Suprapubic skin (tissue), 4 donors: ENCODE measurements at regions not wholly inside any gene's neighbourhood (a gene's known extent, or its start where the extent isn't known, plus 50 kb on each side); places are given as distances from the start of the nearest gene placed in this dataset.

Source experiments
- DNase-seq, 2 donors: peaks; one replicate each; pipeline ENCODE4 v3.0.0-alpha.2; 2019; ENCODE audit warnings: low spot score in 2 of 2
- H3K27ac ChIP-seq: fragments of 200-600 bp; sonication (generic); one replicate; pipeline ENCODE4 v1.5.1; 2019
- H3K27me3 ChIP-seq: fragments of 200-600 bp; sonication (generic); one replicate; pipeline ENCODE4 v1.5.1; 2019
- H3K36me3 ChIP-seq: fragments of 200-600 bp; sonication (generic); one replicate; pipeline ENCODE4 v1.5.1; 2019
- H3K4me1 ChIP-seq: fragments of 200-600 bp; sonication (generic); one replicate; pipeline ENCODE4 v1.5.1; 2019
- H3K4me3 ChIP-seq: fragments of 200-600 bp; sonication (generic); one replicate; pipeline ENCODE4 v1.5.1; 2019; ENCODE audit warnings: mild to moderate bottlenecking
- H3K9me3 ChIP-seq: fragments of 200-600 bp; sonication (generic); one replicate; pipeline ENCODE4 v1.5.1; 2019
- EP300 ChIP-seq: sonication (generic); formaldehyde crosslinking; IDR thresholded peaks from one replicate; pipeline ENCODE4 v1.6.1; 2017; ENCODE audit warnings: antibody characterized with exemption
- POLR2A ChIP-seq, 2 donors: fragments of 450-650 bp; IDR thresholded peaks; one replicate each; pipeline ENCODE4 v1.6.1; 2017; ENCODE audit warnings: antibody characterized with exemption in 2 of 2, mild to moderate bottlenecking in 2 of 2, moderate library complexity in 2 of 2
- POLR2AphosphoS5 ChIP-seq, 3 donors: sonication (generic); formaldehyde crosslinking; IDR thresholded peaks; one replicate each; pipeline ENCODE4 v1.6.1; 2017; ENCODE audit warnings: antibody characterized with exemption in 3 of 3
- WGBS: methylation state at CpG from one replicate; pipeline ENCODE4 v1.1.5; 2018; 5-methylcytosine and 5-hydroxymethylcytosine counted together
- TF ChIP-seq, protein P1 (sequence below), 2 donors: fragments of 200-600 bp in 1 of 2; fragments of 450-650 bp in 1 of 2; sonication (generic) in 1 of 2; IDR thresholded peaks; one replicate each; pipeline ENCODE4 v1.5.1; 2016 to 2019; ENCODE audit warnings: antibody characterized with exemption in 2 of 2, mild to moderate bottlenecking in 1 of 2, moderate library complexity in 1 of 2

DNA sequence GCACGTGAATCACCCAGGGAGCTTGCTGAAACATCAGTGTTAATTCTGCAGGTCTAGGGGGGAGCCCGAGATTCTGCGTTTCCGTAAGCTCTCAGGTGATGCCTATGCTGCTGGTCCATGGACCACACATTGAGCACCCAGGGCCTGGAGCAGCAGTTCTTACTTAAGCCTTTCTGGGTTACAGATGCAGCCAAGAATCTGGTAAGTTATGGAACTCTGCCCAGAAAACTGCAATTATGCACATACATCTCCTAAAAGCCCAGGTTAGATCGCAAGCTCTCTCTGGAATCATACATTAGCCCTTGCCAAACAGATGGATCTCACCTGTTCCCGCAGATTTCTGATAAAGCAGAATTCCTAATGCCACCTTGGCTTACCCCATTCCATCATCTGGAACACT is 265.9 kb upstream of the SALL1 start:
- DNase-seq = no peak
- no peak for TF ChIP-seq POLR2A (IDR thresholded peaks at IDR 0.05)
- no peak for TF ChIP-seq EP300
- TF ChIP-seq, protein P1, sequence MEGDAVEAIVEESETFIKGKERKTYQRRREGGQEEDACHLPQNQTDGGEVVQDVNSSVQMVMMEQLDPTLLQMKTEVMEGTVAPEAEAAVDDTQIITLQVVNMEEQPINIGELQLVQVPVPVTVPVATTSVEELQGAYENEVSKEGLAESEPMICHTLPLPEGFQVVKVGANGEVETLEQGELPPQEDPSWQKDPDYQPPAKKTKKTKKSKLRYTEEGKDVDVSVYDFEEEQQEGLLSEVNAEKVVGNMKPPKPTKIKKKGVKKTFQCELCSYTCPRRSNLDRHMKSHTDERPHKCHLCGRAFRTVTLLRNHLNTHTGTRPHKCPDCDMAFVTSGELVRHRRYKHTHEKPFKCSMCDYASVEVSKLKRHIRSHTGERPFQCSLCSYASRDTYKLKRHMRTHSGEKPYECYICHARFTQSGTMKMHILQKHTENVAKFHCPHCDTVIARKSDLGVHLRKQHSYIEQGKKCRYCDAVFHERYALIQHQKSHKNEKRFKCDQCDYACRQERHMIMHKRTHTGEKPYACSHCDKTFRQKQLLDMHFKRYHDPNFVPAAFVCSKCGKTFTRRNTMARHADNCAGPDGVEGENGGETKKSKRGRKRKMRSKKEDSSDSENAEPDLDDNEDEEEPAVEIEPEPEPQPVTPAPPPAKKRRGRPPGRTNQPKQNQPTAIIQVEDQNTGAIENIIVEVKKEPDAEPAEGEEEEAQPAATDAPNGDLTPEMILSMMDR (IDR thresholded peaks at IDR 0.05) = no peak
- no peak for TF ChIP-seq POLR2AphosphoS5 (IDR thresholded peaks at IDR 0.05)
- Histone ChIP-seq H3K9me3 (no peaks in the 10 kb centered on the region), H3K27me3 (peaks cover 9% of the 10 kb centered on the region), H3K27ac (no peak overlapping the region), H3K4me1 (no peaks in the 10 kb centered on the region), H3K36me3 (no peaks in the 10 kb centered on the region), H3K4me3 (no peak overlapping the region)
- WGBS = 60% methylated on average over 3 of the region's 6 CpGs

DNA sequence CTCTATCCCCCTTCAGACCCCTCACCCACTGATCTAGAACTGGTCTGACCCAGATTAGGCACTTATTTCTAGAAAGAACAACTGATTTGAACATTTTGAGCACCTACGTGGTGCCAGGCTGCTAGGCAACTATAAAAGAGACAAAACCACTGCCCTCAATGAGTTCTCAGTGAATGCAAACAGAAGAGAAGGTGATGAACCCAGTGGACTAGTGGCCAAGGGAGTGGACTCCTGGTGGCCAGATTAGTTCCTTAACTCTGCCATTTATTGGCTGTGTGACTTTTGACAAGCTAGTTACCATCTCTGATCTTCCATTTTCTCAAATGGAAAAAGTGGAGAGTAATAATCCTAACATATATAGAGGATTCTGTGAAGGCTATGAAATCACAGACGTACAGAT is 259.1 kb upstream of the SALL1 start:
- no peak for DNase-seq
- no peaks in the 10 kb centered on the region for H3K4me1 ChIP-seq
- H3K27ac ChIP-seq = no peak overlapping the region
- TF ChIP-seq POLR2AphosphoS5 (IDR thresholded peaks at IDR 0.05) (no peak), POLR2A (IDR thresholded peaks at IDR 0.05) (no peak), EP300 (no peak)
- TF ChIP-seq, protein P1 (IDR thresholded peaks at IDR 0.05) = no peak
- no peaks in the 10 kb centered on the region for H3K9me3 ChIP-seq
- H3K4me3 ChIP-seq = no peak overlapping the region
- WGBS = 70% methylated on average over 2 of the region's 2 CpGs
- no peaks in the 10 kb centered on the region for H3K36me3 ChIP-seq
- H3K27me3 ChIP-seq = peaks cover 11% of the 10 kb centered on the region

DNA sequence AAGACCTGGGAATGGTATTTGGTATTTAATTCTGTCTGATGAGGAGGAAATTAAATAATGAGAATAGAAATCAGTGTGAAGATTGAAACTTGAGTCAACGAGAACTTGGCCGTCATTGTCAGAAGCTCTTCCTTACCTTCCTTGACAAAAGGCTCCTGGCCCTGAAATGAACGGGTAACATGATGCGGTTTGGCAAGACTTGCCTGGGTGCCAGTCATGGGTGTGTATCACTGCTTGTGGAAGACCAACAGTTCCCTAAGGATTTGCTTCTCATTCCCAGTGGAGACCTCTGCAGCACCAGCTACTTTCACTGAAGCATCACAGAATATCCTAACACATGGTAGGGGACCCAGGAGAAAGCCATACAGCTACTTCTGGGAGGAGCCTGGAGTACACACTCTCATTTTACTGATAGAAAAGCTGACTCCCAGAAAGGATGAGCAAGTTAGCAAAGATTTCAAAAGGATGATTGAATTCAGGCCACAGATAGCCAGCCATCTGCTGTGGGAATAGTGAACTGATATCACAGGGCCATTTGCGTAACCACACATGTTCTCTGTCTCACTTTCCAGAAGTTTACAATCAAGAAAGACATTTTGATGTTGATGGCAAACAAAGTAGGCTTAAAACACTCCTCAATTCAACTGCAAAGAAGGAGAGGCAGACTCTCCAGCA is 258.1 kb upstream of the SALL1 start:
- no peak overlapping the region for H3K27ac ChIP-seq
- H3K27me3 ChIP-seq = peaks cover 7% of the 10 kb centered on the region
- DNase-seq = no peak
- no peaks in the 10 kb centered on the region for H3K9me3 ChIP-seq
- H3K4me3 ChIP-seq = no peak overlapping the region
- no peak for TF ChIP-seq POLR2A (IDR thresholded peaks at IDR 0.05)
- no peak for TF ChIP-seq EP300
- TF ChIP-seq POLR2AphosphoS5 (IDR thresholded peaks at IDR 0.05) = no peak
- TF ChIP-seq, protein P1 (IDR thresholded peaks at IDR 0.05) = no peak
- no peaks in the 10 kb centered on the region for H3K36me3 ChIP-seq
- WGBS = 72% methylated on average over 5 of the region's 5 CpGs
- H3K4me1 ChIP-seq = no peaks in the 10 kb centered on the region

DNA sequence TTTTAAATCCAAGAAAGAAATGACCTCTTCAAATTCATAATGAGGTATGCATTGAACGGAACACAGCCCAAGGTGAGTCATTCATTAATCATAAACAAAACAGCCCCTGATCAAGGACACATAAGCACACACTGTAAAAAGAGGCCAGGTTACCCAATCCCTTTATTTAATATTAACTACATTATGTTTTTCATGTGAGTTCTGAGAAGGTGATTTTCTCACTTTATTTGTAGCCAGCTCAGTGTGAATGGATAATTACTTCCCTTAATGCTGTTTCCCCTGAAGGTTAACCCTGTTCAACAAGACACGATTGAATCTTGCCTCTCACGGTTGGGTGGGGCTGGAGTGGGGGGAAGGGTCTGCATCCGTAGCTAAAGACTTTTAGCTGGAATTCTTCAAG is 257.3 kb upstream of the SALL1 start:
- no peaks in the 10 kb centered on the region for H3K4me1 ChIP-seq
- TF ChIP-seq EP300 = no peak
- no peak for TF ChIP-seq POLR2A (IDR thresholded peaks at IDR 0.05)
- TF ChIP-seq, protein P1 (IDR thresholded peaks at IDR 0.05) = no peak
- TF ChIP-seq POLR2AphosphoS5 (IDR thresholded peaks at IDR 0.05) = no peak
- peaks cover 7% of the 10 kb centered on the region for H3K27me3 ChIP-seq
- WGBS = 20% methylated on average over 4 of the region's 4 CpGs
- H3K4me3 ChIP-seq = no peak overlapping the region
- no peaks in the 10 kb centered on the region for H3K36me3 ChIP-seq
- no peak for DNase-seq
- no peak overlapping the region for H3K27ac ChIP-seq
- H3K9me3 ChIP-seq = no peaks in the 10 kb centered on the region

DNA sequence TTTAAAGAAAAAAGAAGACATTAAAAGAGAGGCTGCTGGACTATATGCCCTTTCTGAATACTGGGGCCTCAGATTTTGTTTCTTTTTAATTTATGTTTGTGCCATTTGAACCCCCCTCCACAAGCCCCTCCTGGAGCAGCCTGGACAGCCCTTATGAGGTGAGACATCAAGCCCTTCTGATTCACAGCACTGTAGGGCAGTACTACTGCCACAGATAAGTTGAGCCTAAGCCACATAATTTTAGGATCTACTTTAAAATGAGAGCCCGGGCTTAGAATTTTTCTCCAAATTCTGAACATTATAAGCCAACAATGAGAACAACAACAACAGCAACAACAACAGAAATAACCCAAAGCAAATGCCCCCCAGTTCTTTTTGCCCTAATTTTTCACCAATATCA is 256.9 kb upstream of the SALL1 start:
- Histone ChIP-seq H3K9me3 (no peaks in the 10 kb centered on the region), H3K27me3 (peaks cover 7% of the 10 kb centered on the region), H3K4me1 (no peaks in the 10 kb centered on the region), H3K27ac (no peak overlapping the region), H3K36me3 (no peaks in the 10 kb centered on the region), H3K4me3 (no peak overlapping the region)
- no peak for DNase-seq
- TF ChIP-seq POLR2AphosphoS5 (IDR thresholded peaks at IDR 0.05) (no peak), POLR2A (IDR thresholded peaks at IDR 0.05) (no peak), EP300 (no peak)
- TF ChIP-seq, protein P1 (IDR thresholded peaks at IDR 0.05) = no peak
- 81% methylated on average over 1 of the region's 1 CpG for WGBS
